SU-DHL-6 (cell line): ENCODE measurements at regions not wholly inside any gene's neighbourhood (a gene's known extent, or its start where the extent isn't known, plus 50 kb on each side); places are given as distances from the start of the nearest gene placed in this dataset.

Source experiments
- H2AFZ ChIP-seq: fragments of 200-600 bp; sonication (generic); 2 replicates; pipeline ENCODE4 v1.6.1; 2014; ENCODE audit warnings: low read depth, mild to moderate bottlenecking, moderate library complexity, mixed read lengths, antibody characterized with exemption, low read length; ENCODE audit not compliant: severe bottlenecking
- H3F3A ChIP-seq: fragments of 200-600 bp; shearing (Covaris generic); 2 replicates; pipeline ENCODE4 v1.6.0; 2016; ENCODE audit warnings: antibody characterized with exemption, mild to moderate bottlenecking; ENCODE audit not compliant: insufficient read depth
- H3K27ac ChIP-seq: fragments of 200-600 bp; sonication (generic); 2 replicates; pipeline ENCODE4 v1.5.1; 2016; ENCODE audit warnings: low read depth, mild to moderate bottlenecking, low read length, moderate library complexity, mixed read lengths
- H3K27me3 ChIP-seq: fragments of 200-600 bp; sonication (generic), shearing (Covaris generic); 2 replicates; pipeline ENCODE4 v1.6.0; 2014; ENCODE audit warnings: mild to moderate bottlenecking, low read length
- H3K36me3 ChIP-seq: fragments of 200-600 bp; sonication (generic); 2 replicates; pipeline ENCODE4 v1.6.1; 2014; ENCODE audit warnings: mild to moderate bottlenecking, low read length, mixed read lengths
- H3K4me2 ChIP-seq: fragments of 300-600, 200-600 bp; shearing (Covaris generic), sonication (generic); 2 replicates; pipeline ENCODE4 v1.6.0; 2014; ENCODE audit warnings: low read length, low read depth, mild to moderate bottlenecking; ENCODE audit not compliant: poor library complexity, severe bottlenecking
- H3K4me3 ChIP-seq: fragments of 200-600 bp; sonication (generic); 2 replicates; pipeline ENCODE4 v1.5.1; 2014; ENCODE audit warnings: antibody characterized with exemption, low read length, mild to moderate bottlenecking, mixed read lengths; ENCODE audit not compliant: insufficient read depth, poor library complexity, severe bottlenecking
- H3K79me2 ChIP-seq: fragments of 200-600 bp; sonication (generic); 2 replicates; pipeline ENCODE4 v1.6.1; 2014; ENCODE audit warnings: mild to moderate bottlenecking, low read length, moderate library complexity; ENCODE audit not compliant: insufficient read depth
- H3K9ac ChIP-seq: fragments of 200-600 bp; sonication (generic); 2 replicates; pipeline ENCODE4 v1.7.0; 2014; ENCODE audit warnings: mild to moderate bottlenecking, low read length
- H3K9me2 ChIP-seq: fragments of 200-600 bp; sonication (generic); replicated peaks from 2 replicates; pipeline ENCODE4 v1.6.1; 2014; ENCODE audit warnings: low read length; ENCODE audit not compliant: insufficient read depth
- H3K9me3 ChIP-seq: fragments of 200-600 bp; sonication (generic); 2 replicates; pipeline ENCODE4 v1.6.1; 2014; ENCODE audit warnings: low read length, mixed read lengths; ENCODE audit not compliant: insufficient read depth
- H4K20me1 ChIP-seq: fragments of 200-600 bp; sonication (generic); 2 replicates; pipeline ENCODE4 v1.6.1; 2014; ENCODE audit warnings: low read depth, mild to moderate bottlenecking, antibody characterized with exemption, low read length, moderate library complexity, mixed read lengths
- EZH2phosphoT487 ChIP-seq: fragments of 200-600 bp; sonication (generic), shearing (Covaris generic); conservative IDR thresholded peaks from 2 replicates; pipeline ENCODE4 v1.6.1; 2018; ENCODE audit warnings: mild to moderate bottlenecking, antibody characterized with exemption, low read length, moderate library complexity, mixed read lengths
- TF ChIP-seq, protein P1 (sequence below): fragments of 200-600 bp; sonication (generic); IDR thresholded peaks from one replicate; pipeline ENCODE4 v1.5.1; 2017; ENCODE audit warnings: antibody characterized with exemption, mild to moderate bottlenecking, low read length, moderate library complexity; ENCODE audit not compliant: insufficient read depth, poor library complexity, severe bottlenecking

- Histone ChIP-seq H4K20me1 (no peaks in the 10 kb centered on the region), H3K9ac (no peak overlapping the region), H3K27me3 (no peaks in the 10 kb centered on the region), H3K36me3 (no peaks in the 10 kb centered on the region), H3K9me2 (no peaks in the 10 kb centered on the region), H2AFZ (no peak overlapping the region), H3K27ac (no peak overlapping the region), H3K4me3 (no peak overlapping the region), H3K4me2 (no peak overlapping the region), H3F3A (no peaks in the 10 kb centered on the region), H3K79me2 (no peaks in the 10 kb centered on the region), H3K9me3 (0 out of 2 replicates have a peak, but pooled peaks cover 8% of the 10 kb centered on the region)
- TF ChIP-seq, protein P1, sequence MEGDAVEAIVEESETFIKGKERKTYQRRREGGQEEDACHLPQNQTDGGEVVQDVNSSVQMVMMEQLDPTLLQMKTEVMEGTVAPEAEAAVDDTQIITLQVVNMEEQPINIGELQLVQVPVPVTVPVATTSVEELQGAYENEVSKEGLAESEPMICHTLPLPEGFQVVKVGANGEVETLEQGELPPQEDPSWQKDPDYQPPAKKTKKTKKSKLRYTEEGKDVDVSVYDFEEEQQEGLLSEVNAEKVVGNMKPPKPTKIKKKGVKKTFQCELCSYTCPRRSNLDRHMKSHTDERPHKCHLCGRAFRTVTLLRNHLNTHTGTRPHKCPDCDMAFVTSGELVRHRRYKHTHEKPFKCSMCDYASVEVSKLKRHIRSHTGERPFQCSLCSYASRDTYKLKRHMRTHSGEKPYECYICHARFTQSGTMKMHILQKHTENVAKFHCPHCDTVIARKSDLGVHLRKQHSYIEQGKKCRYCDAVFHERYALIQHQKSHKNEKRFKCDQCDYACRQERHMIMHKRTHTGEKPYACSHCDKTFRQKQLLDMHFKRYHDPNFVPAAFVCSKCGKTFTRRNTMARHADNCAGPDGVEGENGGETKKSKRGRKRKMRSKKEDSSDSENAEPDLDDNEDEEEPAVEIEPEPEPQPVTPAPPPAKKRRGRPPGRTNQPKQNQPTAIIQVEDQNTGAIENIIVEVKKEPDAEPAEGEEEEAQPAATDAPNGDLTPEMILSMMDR, result no peak
- TF ChIP-seq EZH2phosphoT487, result no peak
Measured at GRCh38 chr18:28412521-28412920, 235.6 kb upstream of the CDH2 start.

- no peaks in the 10 kb centered on the region for H4K20me1 ChIP-seq
- no peaks in the 10 kb centered on the region for H3K27me3 ChIP-seq
- no peaks in the 10 kb centered on the region for H3K9me2 ChIP-seq
- no peak overlapping the region for H3K9ac ChIP-seq
- H3F3A ChIP-seq, result no peaks in the 10 kb centered on the region
- H3K4me3 ChIP-seq, result no peak overlapping the region
- no peak overlapping the region for H3K4me2 ChIP-seq
- no peak for TF ChIP-seq EZH2phosphoT487
- TF ChIP-seq, protein P1, result no peak
- no peaks in the 10 kb centered on the region for H3K36me3 ChIP-seq
- H3K27ac ChIP-seq, result no peak overlapping the region
- H2AFZ ChIP-seq, result no peak overlapping the region
- 0 out of 2 replicates have a peak, but pooled peaks cover 8% of the 10 kb centered on the region for H3K9me3 ChIP-seq
- no peaks in the 10 kb centered on the region for H3K79me2 ChIP-seq
Measured at GRCh38 chr18:28411806-28412205, 234.9 kb upstream of the CDH2 start.

- Histone ChIP-seq H4K20me1 (no peaks in the 10 kb centered on the region), H3K9me3 (0 out of 2 replicates have a peak, but pooled peaks cover 5% of the 10 kb centered on the region), H3F3A (no peaks in the 10 kb centered on the region), H3K36me3 (no peaks in the 10 kb centered on the region), H3K9me2 (no peaks in the 10 kb centered on the region), H3K79me2 (no peaks in the 10 kb centered on the region), H3K4me3 (no peak overlapping the region), H3K27ac (no peak overlapping the region), H3K27me3 (no peaks in the 10 kb centered on the region), H3K4me2 (no peak overlapping the region), H2AFZ (no peak overlapping the region), H3K9ac (no peak overlapping the region)
- TF ChIP-seq, protein P1, result no peak
- no peak for TF ChIP-seq EZH2phosphoT487
Measured at GRCh38 chr18:28409811-28410210, 232.9 kb upstream of the CDH2 start.
